ENCODE measurements at regions not wholly inside any gene's neighbourhood (a gene's known extent, or its start where the extent isn't known, plus 50 kb on each side); places are given as distances from the start of the nearest gene placed in this dataset.

GRCh38 chr4:128357286-128357685 is 69.7 kb upstream of the PGRMC2 start:
- no peak for DNase-seq (ENCODE audit: low read depth)

- peak; percentile 43 for DNase-seq (ENCODE audit: low read depth)
These were observed 67.7 kb upstream of the PGRMC2 start for GRCh38 chr4:128355305-128355704.

- DNase-seq (ENCODE audit: low read depth): peak; percentile 95
These were observed 66.7 kb upstream of the PGRMC2 start for GRCh38 chr4:128354205-128354821.

DNA sequence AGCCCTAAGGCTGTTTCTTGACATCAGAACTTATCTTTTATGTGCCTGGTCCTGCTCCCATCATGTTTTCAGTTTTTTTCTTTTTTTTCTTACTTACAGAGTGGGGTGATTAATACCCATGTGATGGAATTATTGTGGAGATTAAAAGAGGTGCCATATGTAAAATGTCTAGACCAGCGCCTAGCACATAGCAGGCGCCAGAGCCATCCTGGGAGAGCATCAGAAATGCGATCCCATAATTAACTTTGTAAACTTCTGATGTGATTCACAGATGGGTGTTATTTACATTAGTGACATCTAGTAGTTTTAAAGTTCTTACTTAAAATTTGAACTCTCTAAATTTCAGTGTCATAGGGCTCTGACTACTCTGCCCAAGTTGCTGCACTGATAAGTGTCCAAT is 66.2 kb upstream of the PGRMC2 start:
- DNase-seq (ENCODE audit: low read depth): peak; percentile 39

DNA sequence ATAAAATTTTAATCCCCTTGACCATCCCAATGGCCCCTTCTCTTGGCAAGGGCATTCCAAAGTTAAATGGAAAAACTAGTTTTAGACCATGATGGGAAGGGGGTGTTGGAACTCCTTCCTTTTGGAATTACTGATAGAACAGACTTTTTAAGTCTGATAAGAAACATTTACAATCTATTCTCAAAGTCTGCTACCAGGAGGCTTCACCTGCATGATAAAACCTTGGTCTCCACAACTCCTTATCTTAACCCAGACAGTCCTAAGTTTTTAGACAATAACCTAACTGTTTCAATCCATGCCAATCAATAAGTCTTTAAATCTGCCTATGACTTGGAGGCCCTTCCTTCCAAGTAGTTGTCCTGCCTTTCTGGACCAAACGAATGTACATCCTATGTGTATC is 63.9 kb upstream of the PGRMC2 start:
- DNase-seq (ENCODE audit: low read depth): no peak

DNA sequence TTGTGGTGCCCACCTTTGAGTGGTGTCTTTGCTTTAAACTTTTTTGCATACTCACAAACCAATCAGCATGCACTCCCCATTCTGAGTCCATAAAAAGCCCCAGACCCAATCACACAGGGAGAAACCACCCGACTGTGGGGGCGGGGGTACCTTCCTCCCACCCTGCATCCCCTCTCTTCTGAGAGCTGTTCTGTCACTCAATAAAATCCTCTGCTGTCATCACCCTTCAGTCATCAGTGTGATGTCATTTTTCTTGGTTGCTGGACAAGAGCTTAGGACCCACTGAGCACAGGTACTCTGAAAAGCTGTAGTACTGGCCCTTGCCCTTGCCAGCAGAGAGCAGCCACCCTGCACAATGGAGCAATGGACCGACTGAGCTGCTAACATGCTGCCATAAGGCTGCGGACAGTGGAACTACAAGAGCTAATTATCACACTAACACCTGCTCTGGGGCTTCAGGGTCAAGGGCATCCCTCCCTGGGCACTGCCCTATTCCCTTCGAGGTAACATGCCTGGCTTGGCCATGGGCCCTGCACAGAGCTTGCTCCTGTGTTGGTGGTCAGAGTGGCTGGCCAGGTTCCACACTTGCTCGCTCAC is 62.9 kb upstream of the PGRMC2 start:
- DNase-seq (ENCODE audit: low read depth): no peak

DNA sequence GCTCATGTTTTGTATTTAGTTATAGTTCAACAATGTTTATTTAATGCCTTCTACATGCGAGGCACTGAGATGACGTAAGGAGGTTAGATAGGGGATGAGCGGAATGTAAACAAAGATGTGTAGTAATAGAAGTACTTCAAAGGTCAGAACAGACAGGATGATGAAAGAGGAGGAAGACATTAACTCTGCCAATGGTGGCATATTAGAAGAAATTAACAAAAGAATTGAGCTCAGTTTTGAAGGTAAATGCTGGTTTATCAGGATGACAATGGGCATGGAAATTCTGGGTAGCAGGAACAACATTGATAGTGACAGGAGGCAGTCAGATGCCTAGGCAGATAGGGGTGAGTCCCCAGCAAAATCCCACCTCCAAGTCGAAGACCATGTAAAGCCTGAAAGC is 62.3 kb upstream of the PGRMC2 start:
- DNase-seq (ENCODE audit: low read depth): peak; percentile 98

DNA sequence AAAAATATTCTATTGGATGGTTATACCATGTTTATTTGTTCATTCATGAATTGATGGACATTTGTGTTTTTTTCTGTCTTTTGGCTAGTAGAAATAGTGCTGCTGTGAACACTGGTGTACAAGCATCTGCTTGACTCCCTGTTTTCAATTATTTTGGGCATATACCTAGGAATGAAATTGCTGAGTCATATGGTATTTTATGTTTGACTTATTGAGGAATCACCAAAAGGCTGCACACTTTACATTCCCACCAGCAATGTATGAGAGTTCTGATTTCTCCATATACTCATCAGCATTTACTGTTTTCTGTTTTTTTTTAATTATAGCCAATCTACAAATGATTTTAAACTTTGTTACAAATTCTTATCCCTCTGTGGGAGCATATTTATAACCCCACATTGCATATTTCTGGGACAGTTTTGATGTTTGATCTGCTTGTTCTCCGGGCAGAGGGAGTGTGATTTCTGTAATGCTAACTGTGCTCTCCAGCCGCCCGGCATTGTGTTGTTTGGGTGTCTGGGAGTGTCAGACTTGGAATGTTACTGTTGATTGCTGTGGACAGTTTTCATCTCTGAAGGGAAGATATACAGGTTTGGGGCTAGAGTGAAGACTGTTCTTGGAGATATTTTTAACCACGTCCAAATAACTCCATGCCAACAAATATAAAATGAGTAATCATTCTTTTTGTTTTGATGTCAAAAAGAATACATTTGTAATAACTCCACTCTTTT is 60.5 kb upstream of the PGRMC2 start:
- DNase-seq (ENCODE audit: low read depth): peak; percentile 81

DNA sequence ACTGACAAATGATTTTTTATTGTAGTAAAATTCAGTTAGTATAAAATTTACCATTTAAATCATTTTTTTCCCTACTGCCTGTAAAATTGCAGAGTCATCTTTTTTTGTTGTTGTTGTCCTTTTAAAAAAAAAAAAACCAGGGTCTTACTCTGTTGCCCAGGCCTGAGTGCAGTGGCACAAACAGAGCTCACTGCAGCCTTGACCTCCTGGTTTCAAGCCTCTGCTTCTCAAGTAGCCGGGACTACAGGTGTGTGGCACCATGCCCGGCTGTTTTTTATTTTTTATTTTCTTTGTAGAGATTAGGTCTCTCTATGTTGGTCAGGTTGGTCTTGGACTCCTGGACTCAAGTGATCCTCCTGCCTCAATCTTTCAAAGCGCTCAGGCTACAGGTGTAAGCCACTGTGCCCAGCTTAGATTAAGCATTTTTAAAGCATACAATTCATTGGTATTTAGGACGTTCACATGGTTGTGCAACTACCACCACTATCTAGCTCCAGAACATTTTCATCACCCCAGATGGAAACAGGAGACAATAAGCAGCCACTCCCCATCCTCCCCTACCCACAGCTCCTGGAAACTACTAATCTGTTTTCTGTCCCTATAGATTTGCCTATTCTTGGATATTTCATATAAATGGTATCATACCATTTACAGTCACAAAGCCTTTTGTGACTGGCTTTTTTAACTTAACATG is 59.7 kb upstream of the PGRMC2 start:
- peak; percentile 94 for DNase-seq (ENCODE audit: low read depth)

GRCh38 chr4:128346054-128346716 is 58.6 kb upstream of the PGRMC2 start:
- peak; percentile 90 for DNase-seq (ENCODE audit: low read depth)

GRCh38 chr4:128345650-128346049 is 58.0 kb upstream of the PGRMC2 start:
- no peak for DNase-seq (ENCODE audit: low read depth)

- DNase-seq (ENCODE audit: low read depth): no peak
These were observed 55.1 kb upstream of the PGRMC2 start for GRCh38 chr4:128342762-128343161.

DNA sequence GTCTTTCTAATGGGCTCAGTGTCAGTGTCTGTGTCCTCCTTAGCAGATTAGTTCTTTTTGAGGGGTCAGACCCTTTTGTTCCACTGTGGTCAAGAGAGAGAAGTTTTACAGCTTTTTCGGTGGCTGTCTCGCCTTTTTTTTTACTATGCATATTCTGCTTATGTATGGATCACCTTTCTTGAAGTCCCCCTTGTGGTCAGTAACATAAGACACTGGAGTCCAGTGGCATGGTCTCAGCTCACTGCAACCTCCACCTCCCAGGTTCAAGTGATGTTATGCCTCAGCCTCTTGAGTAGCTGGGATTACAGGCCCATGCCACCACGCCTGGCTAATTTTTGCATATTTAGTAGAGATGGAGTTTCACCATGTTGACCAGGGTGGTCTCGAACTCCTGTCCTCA is 54.0 kb upstream of the PGRMC2 start:
- DNase-seq (ENCODE audit: low read depth): no peak

DNA sequence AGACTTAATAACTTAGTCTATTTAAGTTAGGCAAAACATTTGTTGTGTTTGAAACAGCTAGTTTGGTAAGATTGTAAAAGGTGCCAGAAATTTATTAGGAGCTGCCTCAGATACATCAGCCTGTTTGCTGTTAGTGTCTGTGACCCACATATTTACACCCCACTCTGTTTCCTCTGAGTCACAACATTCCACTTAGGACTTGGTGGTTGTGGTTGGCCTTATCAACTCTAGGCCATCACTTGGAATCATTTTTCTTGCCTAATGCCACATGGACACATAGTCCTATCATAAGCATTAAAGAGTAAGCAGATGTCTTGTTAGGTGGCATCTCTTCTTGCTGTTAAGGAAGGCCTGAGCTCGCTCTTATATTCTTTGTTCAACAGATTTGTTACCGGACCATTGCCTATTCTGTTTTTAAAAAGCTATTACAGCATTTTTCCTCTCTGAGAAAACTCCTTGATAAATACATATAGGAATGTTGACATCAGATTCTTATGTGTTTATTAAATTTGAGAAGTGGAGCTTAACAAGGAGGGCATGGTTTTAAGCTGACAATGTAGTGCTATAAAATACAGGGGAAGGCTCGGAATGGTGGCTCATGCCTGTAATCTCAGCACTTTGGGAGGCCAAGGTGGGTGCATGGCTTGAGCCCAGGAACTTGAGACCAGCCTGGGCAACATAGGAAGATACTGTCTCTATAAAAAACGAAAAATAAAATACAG is 51.2 kb upstream of the PGRMC2 start:
- DNase-seq (ENCODE audit: low read depth): peak; percentile 98

DNA sequence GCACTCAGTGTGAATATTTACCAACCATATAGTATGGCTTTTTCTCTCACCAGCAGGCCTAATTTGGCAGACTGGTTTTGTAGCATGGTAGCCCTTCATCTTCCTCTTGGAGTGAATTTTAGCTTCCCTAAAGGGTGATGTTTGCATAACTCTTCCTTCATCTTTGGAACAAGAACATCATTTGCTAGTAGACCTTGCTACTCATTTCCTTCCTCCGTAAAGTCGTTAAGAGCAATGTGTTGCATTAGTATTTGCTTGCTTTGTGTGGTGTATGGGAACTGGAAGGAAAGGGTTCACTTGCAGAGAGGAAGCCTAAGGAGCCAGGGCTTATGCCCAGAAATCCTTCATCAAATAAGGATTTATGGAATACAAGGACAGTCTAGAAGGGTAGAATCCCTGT is 50.2 kb upstream of the PGRMC2 start:
- no peak for DNase-seq (ENCODE audit: low read depth)
